Activated T-cell treated with anti-CD3 and anti-CD28 coated beads, Interleukin-2, amount 50 U/mL, for 72 hours (primary cell): ENCODE measurements at regions not wholly inside any gene's neighbourhood (a gene's known extent, or its start where the extent isn't known, plus 50 kb on each side); places are given as distances from the start of the nearest gene placed in this dataset.
"Not testable (repeated sequence)": the region's sequence is repeated elsewhere in the genome, so short reads cannot be mapped to it uniquely, and the experiment has no call there.

Experiments
- ATAC-seq, 2 donors: fragments of 150-1000 bp; cut with Tn5 transposase; replicated peaks in 1 of 2; 2 replicates each; pipeline ENCODE4 v1.10.0; 2021; ENCODE audit warnings: moderate library complexity in 2 of 2, mild to moderate bottlenecking in 1 of 2
- DNase-seq, 2 donors: peaks; one replicate each; pipeline ENCODE4 v3.0.0; 2021 to 2022; ENCODE audit warnings: mixed read lengths in 1 of 2
- H3K27ac Mint-ChIP-seq: one replicate; pipeline ENCODE4 v1.8.0; 2022; ENCODE audit warnings: mild to moderate bottlenecking, moderate library complexity, mixed read lengths
- H3K27me3 Mint-ChIP-seq: one replicate; pipeline ENCODE4 v1.8.0; 2022; ENCODE audit warnings: low read depth, mixed read lengths
- H3K36me3 Mint-ChIP-seq, 2 donors: one replicate each; pipeline ENCODE4 v1.8.0; 2022; ENCODE audit warnings: mixed read lengths in 2 of 2, mild to moderate bottlenecking in 1 of 2; ENCODE audit not compliant: insufficient read depth in 2 of 2
- H3K4me1 Mint-ChIP-seq: one replicate; pipeline ENCODE4 v1.8.0; 2022; ENCODE audit warnings: low read depth, mixed read lengths
- H3K4me3 Mint-ChIP-seq, 2 donors: one replicate each; pipeline ENCODE4 v1.8.0; 2022; ENCODE audit warnings: mild to moderate bottlenecking in 2 of 2, mixed read lengths in 2 of 2, moderate library complexity in 2 of 2
- H3K9me3 Mint-ChIP-seq, 2 donors: one replicate each; pipeline ENCODE4 v1.8.0; 2022; ENCODE audit warnings: mixed read lengths in 2 of 2

GRCh38 chr2:209095432-209095831 is 328.4 kb upstream of the MAP2 start:
- no peak for DNase-seq

DNA sequence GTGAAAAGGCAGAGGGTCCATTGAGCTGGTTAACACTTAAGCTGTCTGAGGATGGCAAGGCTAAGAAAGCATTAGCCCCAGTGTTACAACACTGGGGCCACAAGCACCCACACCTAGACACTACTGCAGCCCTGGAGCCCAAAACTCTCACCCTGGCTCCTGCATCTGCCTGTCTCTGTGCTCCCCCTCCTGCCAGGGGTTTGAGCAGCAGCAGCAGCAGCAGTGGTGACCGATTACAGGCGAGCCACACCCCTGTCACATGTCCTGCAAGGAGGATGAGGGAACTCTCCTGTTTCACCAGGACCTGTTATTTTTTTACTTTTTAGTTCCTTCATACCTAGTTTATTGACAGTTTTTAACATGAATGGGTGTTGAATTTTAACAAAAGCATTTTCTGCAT is 326.7 kb upstream of the MAP2 start:
- no peak overlapping the region for H3K4me3 Mint-ChIP-seq
- ATAC-seq (no peak), DNase-seq (no peak)
- H3K4me1 Mint-ChIP-seq, result no peaks in the 10 kb centered on the region
- H3K27ac Mint-ChIP-seq, result no peak overlapping the region
- no peaks in the 10 kb centered on the region for H3K36me3 Mint-ChIP-seq
- H3K27me3 Mint-ChIP-seq, result no peaks in the 10 kb centered on the region
- H3K9me3 Mint-ChIP-seq, result peaks cover 4 to 5% of the 10 kb centered on the region in 2 donors

More at GRCh38 chr2:209095432-209095831, 328.4 kb upstream of the MAP2 start:
- H3K9me3 Mint-ChIP-seq, result peaks cover 2% of the 10 kb centered on the region in 2 donors
- H3K4me1 Mint-ChIP-seq, result no peaks in the 10 kb centered on the region
- no peak overlapping the region for H3K4me3 Mint-ChIP-seq
- H3K36me3 Mint-ChIP-seq, result no peaks in the 10 kb centered on the region
- H3K27me3 Mint-ChIP-seq, result no peaks in the 10 kb centered on the region
- no peak for ATAC-seq
- H3K27ac Mint-ChIP-seq, result no peak overlapping the region

- Mint-ChIP-seq H3K9me3 (peaks cover 6 to 7% of the 10 kb centered on the region in 2 donors), H3K4me1 (no peaks in the 10 kb centered on the region), H3K36me3 (no peaks in the 10 kb centered on the region), H3K27ac (no peak overlapping the region), H3K27me3 (no peaks in the 10 kb centered on the region), H3K4me3 (no peak overlapping the region)
- DNase-seq, result no peak
- no peak for ATAC-seq
These were observed 321.5 kb upstream of the MAP2 start for GRCh38 chr2:209102319-209102718.

- Mint-ChIP-seq H3K27me3 (no peaks in the 10 kb centered on the region), H3K4me1 (no peaks in the 10 kb centered on the region), H3K4me3 (no peak overlapping the region), H3K27ac (no peak overlapping the region), H3K36me3 (no peaks in the 10 kb centered on the region), H3K9me3 (peaks cover 0 to 3% of the 10 kb centered on the region in 2 donors)
- no peak for DNase-seq
- ATAC-seq, result no peak
These were observed 310.8 kb upstream of the MAP2 start for GRCh38 chr2:209113026-209113425.

DNA sequence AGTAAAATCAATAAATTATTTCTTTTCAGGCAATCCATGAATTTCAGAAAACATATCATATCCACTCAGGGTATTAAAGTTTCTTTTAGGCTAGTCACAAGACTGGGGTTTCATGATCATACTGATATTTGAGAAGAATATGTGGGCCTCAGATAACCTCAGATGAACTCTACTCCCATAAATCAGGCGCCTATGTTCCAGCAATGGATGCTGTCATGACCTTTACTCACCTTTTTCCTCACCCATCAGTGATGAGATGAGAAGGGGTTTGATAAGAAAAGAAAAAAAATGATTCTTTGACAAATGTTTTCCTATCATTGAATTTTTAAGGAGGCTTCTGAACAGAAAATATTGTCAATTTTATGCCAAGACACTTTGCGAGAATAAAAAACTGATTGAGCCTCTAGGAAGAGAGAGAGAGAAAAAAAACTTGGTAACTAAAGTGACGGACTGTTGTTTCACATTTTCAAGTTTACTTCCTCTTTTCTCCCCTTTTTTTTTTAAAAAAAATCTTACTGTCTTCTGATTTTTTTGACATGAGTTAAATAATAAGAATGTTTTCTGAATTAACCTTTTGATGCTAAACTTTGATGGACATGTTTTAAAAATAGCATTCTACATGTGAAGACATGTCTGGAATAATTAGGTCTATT is 309.1 kb upstream of the MAP2 start:
- ATAC-seq (no peak), DNase-seq (no peak)
- H3K27ac Mint-ChIP-seq, result no peak overlapping the region
- no peaks in the 10 kb centered on the region for H3K27me3 Mint-ChIP-seq
- H3K4me3 Mint-ChIP-seq, result no peak overlapping the region
- no peaks in the 10 kb centered on the region for H3K9me3 Mint-ChIP-seq
- no peaks in the 10 kb centered on the region for H3K36me3 Mint-ChIP-seq
- H3K4me1 Mint-ChIP-seq, result no peaks in the 10 kb centered on the region

DNA sequence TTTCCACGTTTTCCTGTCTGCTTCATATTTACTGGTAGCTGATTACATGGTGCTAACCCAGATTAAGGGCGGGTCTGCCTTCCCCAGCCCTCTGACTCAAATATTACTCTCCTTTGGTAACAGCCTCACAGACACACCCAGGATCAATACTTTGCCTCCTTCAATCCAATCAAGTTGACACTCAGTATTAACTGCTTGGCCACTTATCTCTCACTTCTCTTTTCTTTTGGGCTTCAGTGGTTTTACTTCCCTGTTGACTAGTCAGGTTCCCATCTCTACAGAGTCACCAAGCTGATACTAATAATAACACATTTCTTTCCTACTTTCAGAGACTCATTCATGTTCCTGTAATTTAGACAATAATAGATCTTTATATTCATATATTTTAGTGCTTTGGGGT is 302.2 kb upstream of the MAP2 start:
- no peak for ATAC-seq
- Mint-ChIP-seq H3K4me1 (no peaks in the 10 kb centered on the region), H3K9me3 (peaks cover 2 to 4% of the 10 kb centered on the region in 2 donors), H3K27me3 (no peaks in the 10 kb centered on the region), H3K4me3 (no peak overlapping the region), H3K27ac (no peak overlapping the region), H3K36me3 (no peaks in the 10 kb centered on the region)
- DNase-seq, result no peak

DNA sequence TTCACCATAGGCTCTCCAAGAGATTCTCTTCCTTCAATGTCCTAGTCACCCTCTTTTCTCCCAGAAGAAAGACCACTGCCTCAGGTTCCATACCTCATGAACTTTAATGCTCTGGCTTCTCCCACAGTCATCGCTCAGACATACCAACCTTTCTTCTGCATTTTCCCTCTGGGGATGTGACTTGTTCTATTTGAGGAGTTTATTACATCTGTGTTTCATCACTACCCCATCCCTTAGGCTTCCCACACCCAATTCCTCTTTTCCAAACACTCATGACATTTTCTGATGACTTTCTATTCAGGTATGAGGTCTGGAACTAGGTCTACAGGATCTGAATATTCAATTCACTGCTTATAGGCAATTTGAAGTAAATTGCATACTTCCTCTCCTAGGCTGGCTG is 298.6 kb upstream of the MAP2 start:
- Mint-ChIP-seq H3K27ac (no peak overlapping the region), H3K36me3 (no peaks in the 10 kb centered on the region), H3K9me3 (peaks cover 0 to 3% of the 10 kb centered on the region in 2 donors), H3K27me3 (no peaks in the 10 kb centered on the region), H3K4me3 (no peak overlapping the region), H3K4me1 (no peaks in the 10 kb centered on the region)
- ATAC-seq, result no peak
- no peak for DNase-seq

DNA sequence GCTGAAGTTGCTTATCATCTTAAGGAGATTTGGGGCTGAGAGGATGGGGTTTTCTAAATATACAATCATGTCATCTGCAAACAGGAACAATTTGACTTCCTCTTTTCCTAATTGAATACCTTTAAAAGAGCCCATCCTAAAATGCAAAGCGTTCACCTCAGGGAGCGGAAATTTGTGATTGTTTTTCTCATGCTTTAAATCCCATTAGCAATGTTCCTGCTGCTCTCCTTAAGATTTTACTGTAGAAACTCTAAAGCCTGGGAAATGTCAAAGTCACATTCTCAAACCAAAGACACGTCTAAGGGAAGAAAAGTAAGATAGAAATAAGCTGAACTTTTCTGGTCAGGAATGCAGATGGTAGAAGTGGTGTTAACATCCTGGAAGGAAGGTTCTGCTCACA is 285.8 kb upstream of the MAP2 start:
- ATAC-seq (no peak), DNase-seq (no peak)
- Mint-ChIP-seq H3K27me3 (no peaks in the 10 kb centered on the region), H3K36me3 (no peaks in the 10 kb centered on the region), H3K27ac (no peak overlapping the region), H3K9me3 (peaks cover 0 to 2% of the 10 kb centered on the region in 2 donors), H3K4me3 (no peak overlapping the region), H3K4me1 (no peaks in the 10 kb centered on the region)

DNA sequence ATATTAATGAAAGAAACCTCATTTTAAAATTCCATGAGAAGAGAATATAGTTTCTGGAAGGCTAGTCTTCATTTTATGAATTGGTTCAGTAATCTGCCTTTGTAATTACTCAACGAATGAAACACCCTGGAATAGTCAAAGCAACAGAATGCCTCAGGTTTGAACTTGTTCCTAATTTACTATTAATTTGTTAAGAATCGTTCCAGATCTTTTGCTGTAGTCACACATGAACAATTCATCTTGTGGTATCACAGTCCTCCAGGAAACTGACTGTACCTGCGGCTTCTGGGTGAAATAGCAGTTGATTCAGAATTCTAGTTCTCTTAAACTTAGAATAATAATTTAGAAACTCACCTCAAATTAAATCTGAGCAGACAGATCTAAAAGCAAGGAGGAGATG is 282.7 kb upstream of the MAP2 start:
- no peak for ATAC-seq
- H3K4me1 Mint-ChIP-seq, result no peaks in the 10 kb centered on the region
- no peaks in the 10 kb centered on the region for H3K27me3 Mint-ChIP-seq
- no peak overlapping the region for H3K27ac Mint-ChIP-seq
- H3K36me3 Mint-ChIP-seq, result no peaks in the 10 kb centered on the region
- H3K9me3 Mint-ChIP-seq, result no peaks in the 10 kb centered on the region
- no peak for DNase-seq
- H3K4me3 Mint-ChIP-seq, result no peak overlapping the region

DNA sequence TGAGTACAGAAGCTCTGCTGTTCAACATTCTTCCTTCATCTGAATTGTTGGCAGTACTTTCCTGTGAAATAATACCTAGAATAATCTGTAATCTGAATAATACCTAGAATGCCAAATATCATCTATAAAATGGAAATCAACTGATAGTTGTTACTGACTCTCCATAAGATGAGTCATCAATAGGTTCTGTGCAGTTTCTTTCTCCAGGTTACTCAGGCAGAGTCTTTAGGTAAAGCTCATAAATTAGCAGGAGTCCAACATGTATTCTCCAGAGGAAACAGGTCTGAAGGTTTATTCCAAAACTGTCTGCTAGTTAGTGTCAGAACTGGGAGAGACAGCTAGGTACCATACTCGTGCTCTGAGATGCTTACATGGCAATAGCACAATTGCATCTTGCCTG is 282.0 kb upstream of the MAP2 start:
- Mint-ChIP-seq H3K9me3 (no peaks in the 10 kb centered on the region), H3K27me3 (no peaks in the 10 kb centered on the region), H3K4me1 (no peaks in the 10 kb centered on the region), H3K36me3 (no peaks in the 10 kb centered on the region), H3K27ac (no peak overlapping the region), H3K4me3 (no peak overlapping the region)
- ATAC-seq (no peak), DNase-seq (no peak)

DNA sequence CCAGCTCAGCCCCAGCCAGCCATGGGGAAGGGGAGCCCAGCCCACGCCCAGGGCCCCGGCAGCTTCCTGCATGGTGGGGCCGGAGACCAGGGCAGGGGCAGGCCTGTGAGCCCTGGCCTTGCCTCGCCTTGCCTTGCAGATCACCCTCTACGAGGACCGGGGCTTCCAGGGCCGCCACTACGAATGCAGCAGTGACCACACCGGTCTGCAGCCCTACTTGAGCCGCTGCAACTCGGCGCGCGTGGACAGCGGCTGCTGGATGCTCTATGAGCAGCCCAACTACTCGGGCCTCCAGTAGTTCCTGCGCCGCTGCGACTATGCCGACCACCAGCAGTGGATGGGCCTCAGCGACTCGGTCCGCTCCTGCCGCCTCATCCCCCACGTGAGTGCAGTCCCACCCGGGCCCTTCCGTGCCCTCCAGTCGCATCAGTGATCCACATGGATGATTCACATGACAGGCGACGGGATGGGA is 278.6 kb upstream of the MAP2 start:
- H3K9me3 Mint-ChIP-seq, H3K36me3 Mint-ChIP-seq, H3K4me1 Mint-ChIP-seq, ATAC-seq, H3K27ac Mint-ChIP-seq, DNase-seq, H3K27me3 Mint-ChIP-seq, H3K4me3 Mint-ChIP-seq: not testable (repeated sequence)

DNA sequence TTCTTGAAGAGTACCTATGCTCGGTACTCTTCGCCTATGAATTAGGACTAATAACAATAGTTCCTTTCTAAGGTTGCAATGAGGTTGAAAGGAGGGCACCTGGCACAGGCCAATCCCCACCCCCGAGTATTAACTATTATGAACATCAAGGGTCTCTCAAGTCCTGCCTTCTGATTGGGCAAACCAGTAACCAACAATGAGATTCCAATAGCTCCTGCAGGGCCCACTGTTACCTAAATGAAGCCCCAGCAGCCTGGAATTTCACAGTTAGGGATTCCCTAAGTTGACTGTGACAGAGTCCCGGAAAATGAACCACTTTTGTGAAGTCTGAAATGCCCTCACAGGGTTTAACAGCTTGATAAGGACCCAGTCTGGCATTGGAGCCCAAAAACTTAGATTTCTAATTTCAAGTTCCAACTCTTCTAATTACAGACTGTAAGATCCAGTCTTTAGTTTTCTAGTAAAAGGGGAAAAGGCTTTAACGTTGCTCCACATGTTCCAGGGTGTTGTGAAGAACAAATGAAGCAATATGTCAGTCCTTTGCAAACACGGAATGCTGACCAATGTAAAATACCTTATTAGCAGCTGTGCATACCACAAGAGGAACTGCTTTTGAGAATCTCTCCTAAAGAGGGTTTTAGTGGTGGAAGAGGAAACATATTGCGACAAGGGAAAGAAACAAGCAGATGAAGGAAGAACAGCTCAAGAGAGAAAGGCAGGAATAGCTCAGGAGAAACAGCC is 277.7 kb upstream of the MAP2 start:
- no peaks in the 10 kb centered on the region for H3K9me3 Mint-ChIP-seq
- H3K27ac Mint-ChIP-seq, result no peak overlapping the region
- H3K27me3 Mint-ChIP-seq, result no peaks in the 10 kb centered on the region
- no peaks in the 10 kb centered on the region for H3K36me3 Mint-ChIP-seq
- ATAC-seq (no peak), DNase-seq (no peak)
- no peaks in the 10 kb centered on the region for H3K4me1 Mint-ChIP-seq
- H3K4me3 Mint-ChIP-seq, result no peak overlapping the region

DNA sequence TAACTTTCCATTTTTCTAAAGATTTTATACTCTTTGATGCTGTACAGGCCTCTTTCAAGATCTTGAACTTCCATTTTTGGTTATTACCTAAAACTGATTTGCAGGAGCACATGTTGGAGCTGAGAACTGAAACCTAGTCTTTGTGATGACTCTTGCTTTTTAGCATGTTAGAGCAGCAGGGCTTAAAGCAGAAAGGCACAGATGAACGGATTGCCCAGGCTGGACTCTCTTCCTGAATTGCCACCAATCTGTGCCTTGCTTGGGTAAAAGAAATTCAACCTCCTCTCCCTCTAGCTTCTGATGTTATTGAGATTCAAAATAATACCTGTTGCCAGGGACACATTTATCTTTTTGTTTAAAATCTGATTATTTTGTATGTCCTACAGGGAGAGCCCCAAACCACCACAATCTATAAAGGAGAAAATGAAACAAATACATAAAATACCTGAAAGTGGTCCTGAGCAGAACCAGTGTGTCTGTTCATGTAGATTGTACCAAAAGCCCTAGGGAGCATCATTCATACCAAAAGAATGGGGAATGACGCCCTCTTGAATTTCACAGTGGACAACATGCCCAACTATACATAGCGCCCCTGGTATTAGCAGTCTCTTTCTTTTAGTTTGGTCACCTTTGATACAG is 277.0 kb upstream of the MAP2 start:
- DNase-seq, result no peak
- Mint-ChIP-seq H3K9me3 (no peaks in the 10 kb centered on the region), H3K27me3 (no peaks in the 10 kb centered on the region), H3K36me3 (no peaks in the 10 kb centered on the region), H3K4me3 (no peak overlapping the region), H3K4me1 (no peaks in the 10 kb centered on the region), H3K27ac (no peak overlapping the region)
- ATAC-seq, result no peak
